Astrocyte of the cerebellum (primary cell): ENCODE measurements at regions not wholly inside any gene's neighbourhood (a gene's known extent, or its start where the extent isn't known, plus 50 kb on each side); places are given as distances from the start of the nearest gene placed in this dataset.

Source experiments
- DNase-seq: peaks from one replicate; pipeline ENCODE4 v3.0.0-alpha.2; 2011; ENCODE audit warnings: low read depth
- H3K4me3 ChIP-seq: 2 replicates; pipeline ENCODE4 v1.5.1; 2011; ENCODE audit warnings: mild to moderate bottlenecking, low read depth, low read length, moderate library complexity
- in situ Hi-C: cut with HindIII; loops from 2 replicates; pipeline ENCODE4 v1.10.0; 2017; ENCODE audit warnings: low sequenced_read_pairs
- TF ChIP-seq, protein P1 (sequence below): IDR thresholded peaks from 2 replicates; pipeline ENCODE4 v1.5.1; 2012; ENCODE audit warnings: low read length, low read depth, moderate library complexity, mild to moderate bottlenecking; ENCODE audit errors: missing control alignments

DNA sequence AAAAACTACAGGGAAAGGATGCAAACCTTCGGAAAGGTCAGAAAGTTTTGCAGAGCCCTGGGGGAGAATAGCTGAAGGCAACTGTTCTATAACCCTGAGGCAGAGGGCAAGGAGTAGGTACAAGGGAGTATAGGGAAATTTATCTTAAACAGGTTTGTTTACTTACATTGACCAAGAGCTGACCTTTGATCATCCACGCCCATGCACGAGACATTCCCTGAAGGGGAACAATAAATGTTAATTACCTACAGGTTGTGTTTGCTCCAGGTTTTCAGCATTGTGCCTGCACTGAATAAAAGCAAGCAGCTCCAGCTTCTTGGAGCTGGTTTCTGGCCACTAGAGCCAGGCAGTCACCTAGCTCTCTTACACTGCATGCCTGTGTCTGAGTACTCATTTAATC, 524.5 kb upstream of the TGFBR2 start:
- H3K4me3 ChIP-seq = no peak overlapping the region
- TF ChIP-seq, protein P1, sequence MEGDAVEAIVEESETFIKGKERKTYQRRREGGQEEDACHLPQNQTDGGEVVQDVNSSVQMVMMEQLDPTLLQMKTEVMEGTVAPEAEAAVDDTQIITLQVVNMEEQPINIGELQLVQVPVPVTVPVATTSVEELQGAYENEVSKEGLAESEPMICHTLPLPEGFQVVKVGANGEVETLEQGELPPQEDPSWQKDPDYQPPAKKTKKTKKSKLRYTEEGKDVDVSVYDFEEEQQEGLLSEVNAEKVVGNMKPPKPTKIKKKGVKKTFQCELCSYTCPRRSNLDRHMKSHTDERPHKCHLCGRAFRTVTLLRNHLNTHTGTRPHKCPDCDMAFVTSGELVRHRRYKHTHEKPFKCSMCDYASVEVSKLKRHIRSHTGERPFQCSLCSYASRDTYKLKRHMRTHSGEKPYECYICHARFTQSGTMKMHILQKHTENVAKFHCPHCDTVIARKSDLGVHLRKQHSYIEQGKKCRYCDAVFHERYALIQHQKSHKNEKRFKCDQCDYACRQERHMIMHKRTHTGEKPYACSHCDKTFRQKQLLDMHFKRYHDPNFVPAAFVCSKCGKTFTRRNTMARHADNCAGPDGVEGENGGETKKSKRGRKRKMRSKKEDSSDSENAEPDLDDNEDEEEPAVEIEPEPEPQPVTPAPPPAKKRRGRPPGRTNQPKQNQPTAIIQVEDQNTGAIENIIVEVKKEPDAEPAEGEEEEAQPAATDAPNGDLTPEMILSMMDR = no peak
- no peak for DNase-seq
- in situ Hi-C loops = no loop called here

DNA sequence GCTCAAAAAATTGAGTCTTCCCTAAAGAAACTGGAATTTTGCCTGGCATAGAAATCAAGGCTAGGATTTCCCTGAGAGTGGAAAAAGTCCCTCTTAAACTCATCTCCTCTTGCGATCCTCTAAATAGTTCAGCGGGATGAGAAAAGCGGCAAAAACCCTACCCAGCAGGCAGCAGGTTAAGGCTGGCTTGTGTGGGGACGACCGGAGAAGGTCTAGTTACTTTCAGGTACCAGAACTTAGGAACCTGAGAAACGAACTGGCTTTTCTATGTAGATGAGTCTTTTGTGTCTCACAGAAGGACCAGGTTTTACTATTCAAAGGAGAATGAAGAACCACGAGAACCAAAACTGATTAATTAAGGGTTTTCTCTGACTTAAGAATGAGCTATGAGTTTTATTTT, 523.7 kb upstream of the TGFBR2 start:
- in situ Hi-C loops = no loop called here

DNA sequence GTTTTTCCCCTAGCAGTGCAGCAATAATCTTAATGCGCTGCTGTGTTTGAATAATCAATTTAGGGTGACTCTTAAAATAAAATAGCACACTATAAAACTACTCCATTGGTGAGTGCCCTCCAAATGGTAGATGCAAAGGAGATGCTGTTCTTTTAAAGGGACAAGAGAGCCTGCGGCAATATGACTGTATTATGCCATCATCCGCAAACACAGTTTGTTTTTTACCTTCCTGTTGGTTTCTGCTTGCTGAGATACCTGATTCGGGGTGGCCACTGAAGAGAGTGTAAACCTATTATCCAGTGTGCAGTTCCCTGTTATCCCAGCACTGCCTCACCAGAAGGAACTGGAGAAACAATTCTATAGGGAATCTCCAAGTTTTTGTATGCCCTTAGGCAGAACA, 523.1 kb upstream of the TGFBR2 start:
- no peak for DNase-seq
- TF ChIP-seq, protein P1 = no peak
- in situ Hi-C loops = no loop called here
- H3K4me3 ChIP-seq = no peak overlapping the region

More for the DNA sequence above, 523.7 kb upstream of the TGFBR2 start:
- H3K4me3 ChIP-seq = no peak overlapping the region
- no peak for DNase-seq
- TF ChIP-seq, protein P1 = no peak

DNA sequence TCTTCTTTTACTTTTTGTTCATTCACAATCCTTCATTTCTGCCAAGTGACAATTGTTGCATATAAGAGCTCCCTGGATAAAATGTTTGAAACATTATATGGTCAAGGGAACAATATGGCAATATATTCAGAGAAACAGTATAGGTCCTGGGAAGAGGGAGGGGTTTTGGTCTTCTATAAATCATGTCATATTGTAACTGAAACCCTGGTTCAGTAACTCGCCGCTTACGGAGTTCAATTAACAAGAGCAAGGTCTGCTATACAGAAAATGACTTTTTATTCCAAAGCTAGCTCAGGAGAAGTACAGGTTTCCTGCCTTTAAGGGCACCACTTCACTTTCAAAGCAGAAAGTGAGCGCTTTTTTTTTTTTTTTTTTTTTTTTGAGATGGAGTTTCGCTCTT, 522.1 kb upstream of the TGFBR2 start:
- in situ Hi-C loops = no loop called here
- TF ChIP-seq, protein P1 = no peak
- DNase-seq = no peak
- no peak overlapping the region for H3K4me3 ChIP-seq

DNA sequence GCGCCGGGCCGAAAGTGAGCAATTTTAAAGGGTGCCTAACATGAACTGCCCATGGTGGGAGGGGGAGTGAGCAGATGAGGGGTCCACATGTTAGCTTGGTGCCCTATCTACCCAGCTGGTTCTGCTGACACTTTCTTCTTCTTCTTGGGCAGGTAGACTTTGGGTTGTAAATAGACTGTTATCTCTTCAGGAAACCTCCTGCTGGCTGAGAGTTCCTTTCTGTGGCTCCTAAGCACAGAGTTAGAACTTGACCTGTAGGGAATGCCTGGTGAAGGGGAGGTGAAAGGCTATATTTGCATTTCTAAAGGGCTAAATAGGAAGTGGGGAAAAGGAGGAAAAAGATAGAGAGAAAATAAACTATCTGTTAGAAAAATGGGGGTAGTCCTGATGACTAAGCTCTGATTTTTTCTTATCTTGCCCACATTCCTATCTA, 521.4 kb upstream of the TGFBR2 start:
- no peak overlapping the region for H3K4me3 ChIP-seq
- DNase-seq = no peak
- in situ Hi-C loops = no loop called here
- TF ChIP-seq, protein P1 = no peak

DNA sequence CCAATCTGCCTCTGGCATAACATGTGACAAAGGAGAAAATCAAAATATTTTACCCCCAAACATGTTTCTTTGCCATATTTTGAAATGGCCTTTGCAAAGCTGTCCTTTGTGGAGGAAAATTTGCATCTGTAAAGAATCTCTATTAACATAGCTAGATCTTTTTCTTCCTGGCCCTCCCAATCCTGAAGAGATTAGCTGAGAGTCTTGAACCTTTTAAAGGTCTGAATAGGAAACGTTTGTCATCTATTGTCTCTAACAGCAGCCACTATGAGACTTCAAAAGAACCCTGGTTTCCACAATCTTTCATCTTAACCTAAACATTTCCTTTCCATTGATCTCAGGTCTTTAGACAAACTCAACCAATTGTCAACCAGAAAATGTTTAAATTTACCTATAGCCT, 520.9 kb upstream of the TGFBR2 start:
- TF ChIP-seq, protein P1 = no peak
- H3K4me3 ChIP-seq = no peak overlapping the region
- DNase-seq = no peak
- in situ Hi-C loops = no loop called here

DNA sequence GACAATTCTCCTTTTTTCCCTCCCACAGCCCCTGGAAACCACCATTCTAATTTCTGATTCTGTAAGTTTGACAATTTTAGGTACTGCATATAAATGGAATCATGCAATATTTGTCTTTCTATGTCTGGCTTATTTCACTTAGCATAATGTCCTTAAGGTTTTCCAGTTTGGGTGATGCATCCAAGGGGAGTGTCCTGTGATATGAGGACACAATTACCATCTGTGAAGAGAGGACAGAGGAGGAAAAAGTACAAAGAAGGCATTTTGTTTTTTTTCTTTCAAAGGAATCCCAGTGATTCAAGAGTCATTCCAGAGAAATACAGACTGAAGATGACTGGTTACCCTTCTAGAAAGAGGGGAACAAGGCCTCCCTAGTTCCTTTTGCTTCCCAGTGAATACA, 514.7 kb upstream of the TGFBR2 start:
- TF ChIP-seq, protein P1 = no peak
- no peak for DNase-seq
- in situ Hi-C loops = no loop called here
- H3K4me3 ChIP-seq = no peak overlapping the region
